ENCODE measurements at regions not wholly inside any gene's neighbourhood (a gene's known extent, or its start where the extent isn't known, plus 50 kb on each side); places are given as distances from the start of the nearest gene placed in this dataset.

- peak; percentile 79 for DNase-seq (ENCODE audit: low spot score)
- ATAC-seq, result peak; percentile 75 to 90
- no peaks in the 10 kb centered on the region for H3K27me3 Mint-ChIP-seq
- H3K9me3 Mint-ChIP-seq, result no peaks in the 10 kb centered on the region
- H3K36me3 Mint-ChIP-seq, result peaks cover 26% of the 10 kb centered on the region
- peaks cover 73 to 83% of the 10 kb centered on the region in 2 donors for H3K4me1 Mint-ChIP-seq (ENCODE audit: low read depth in 2 of 2)
- peak overlapping the region; percentile 93 to 99 for H3K27ac Mint-ChIP-seq
- peak overlapping the region; percentile 72 for H3K4me3 Mint-ChIP-seq
Observed at GRCh38 chr7:41870461-41871138, 167.7 kb upstream of the INHBA start.

GRCh38 chr7:41869997-41870396 lies 167.1 kb upstream of the INHBA start:
- Mint-ChIP-seq H3K27ac (peak overlapping the region; percentile 93 to 99), H3K4me1 (ENCODE audit: low read depth in 2 of 2) (peaks cover 71 to 77% of the 10 kb centered on the region in 2 donors), H3K9me3 (no peaks in the 10 kb centered on the region), H3K4me3 (peak overlapping the region; percentile 72), H3K27me3 (no peaks in the 10 kb centered on the region), H3K36me3 (peaks cover 23% of the 10 kb centered on the region)
- DNase-seq (ENCODE audit: low spot score), result peak; percentile 67
- ATAC-seq, result peak; percentile 77 to 86

DNA sequence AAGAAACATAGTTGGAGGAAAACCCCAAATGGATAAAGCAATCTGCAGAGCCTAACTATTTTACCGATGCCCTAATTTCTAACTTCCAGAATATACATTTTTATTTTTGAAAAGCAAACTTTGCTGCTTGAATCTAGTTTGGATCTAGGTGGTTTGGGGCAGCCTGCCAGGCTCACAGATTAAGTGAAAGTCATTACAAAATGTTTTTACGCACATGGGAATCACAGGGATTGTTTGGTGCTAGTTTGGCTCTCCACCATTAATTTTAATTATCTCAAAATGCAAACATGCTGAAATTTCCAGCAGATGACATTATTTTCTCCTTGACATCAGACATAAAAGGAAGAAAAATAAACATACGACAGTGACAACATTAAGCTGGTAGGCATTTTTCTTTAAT lies 166.7 kb upstream of the INHBA start:
- H3K4me3 Mint-ChIP-seq, result peak overlapping the region; percentile 72
- H3K4me1 Mint-ChIP-seq (ENCODE audit: low read depth in 2 of 2), result peaks cover 68 to 73% of the 10 kb centered on the region in 2 donors
- H3K27me3 Mint-ChIP-seq, result no peaks in the 10 kb centered on the region
- no peak for DNase-seq (ENCODE audit: low spot score)
- H3K36me3 Mint-ChIP-seq, result peaks cover 23% of the 10 kb centered on the region
- no peaks in the 10 kb centered on the region for H3K9me3 Mint-ChIP-seq
- H3K27ac Mint-ChIP-seq, result peak overlapping the region; percentile 93 to 99
- ATAC-seq, result no peak

GRCh38 chr7:41869091-41869490 lies 166.2 kb upstream of the INHBA start:
- peak overlapping the region; percentile 72 for H3K4me3 Mint-ChIP-seq
- ATAC-seq (peak; percentile 48 to 72), DNase-seq (ENCODE audit: low spot score) (no peak)
- no peaks in the 10 kb centered on the region for H3K27me3 Mint-ChIP-seq
- H3K9me3 Mint-ChIP-seq, result no peaks in the 10 kb centered on the region
- peaks cover 63 to 68% of the 10 kb centered on the region in 2 donors for H3K4me1 Mint-ChIP-seq (ENCODE audit: low read depth in 2 of 2)
- H3K27ac Mint-ChIP-seq, result peak overlapping the region; percentile 93 to 99
- peaks cover 25% of the 10 kb centered on the region for H3K36me3 Mint-ChIP-seq

DNA sequence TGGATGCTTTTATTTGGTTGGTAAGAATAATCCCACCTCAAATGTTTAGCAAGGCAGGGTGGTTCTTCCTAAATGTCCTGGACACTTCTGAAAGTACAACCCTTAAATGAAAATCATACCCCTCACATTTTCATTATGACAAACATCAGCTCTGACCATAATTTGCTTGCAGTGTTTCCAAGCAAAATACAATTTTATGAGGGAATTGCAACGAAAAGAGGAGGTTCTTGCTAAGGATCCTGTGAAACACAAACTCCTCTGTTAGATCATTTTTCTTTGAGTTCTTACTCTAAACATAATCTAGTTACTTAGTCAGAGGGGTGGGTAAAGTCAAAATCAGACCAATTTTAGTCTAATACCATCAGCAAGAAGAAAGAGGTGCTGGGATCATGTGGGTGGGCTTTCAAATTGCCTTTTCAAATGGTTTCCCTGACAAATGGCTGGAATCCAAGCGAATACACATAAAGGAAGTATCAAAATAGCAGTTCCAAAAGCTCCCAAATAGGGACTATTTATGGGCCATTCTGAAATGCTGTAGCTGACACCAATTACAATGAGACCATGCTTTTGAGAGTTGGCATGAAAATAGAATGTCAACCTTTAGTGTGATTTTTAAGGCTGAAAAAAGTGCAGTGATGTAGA lies 164.9 kb upstream of the INHBA start:
- ATAC-seq (no peak), DNase-seq (ENCODE audit: low spot score) (no peak)
- Mint-ChIP-seq H3K36me3 (peaks cover 28% of the 10 kb centered on the region), H3K27ac (peak overlapping the region; percentile 93 to 99), H3K4me1 (ENCODE audit: low read depth in 2 of 2) (peaks cover 52 to 55% of the 10 kb centered on the region in 2 donors), H3K9me3 (no peaks in the 10 kb centered on the region), H3K4me3 (no peak overlapping the region), H3K27me3 (no peaks in the 10 kb centered on the region)

DNA sequence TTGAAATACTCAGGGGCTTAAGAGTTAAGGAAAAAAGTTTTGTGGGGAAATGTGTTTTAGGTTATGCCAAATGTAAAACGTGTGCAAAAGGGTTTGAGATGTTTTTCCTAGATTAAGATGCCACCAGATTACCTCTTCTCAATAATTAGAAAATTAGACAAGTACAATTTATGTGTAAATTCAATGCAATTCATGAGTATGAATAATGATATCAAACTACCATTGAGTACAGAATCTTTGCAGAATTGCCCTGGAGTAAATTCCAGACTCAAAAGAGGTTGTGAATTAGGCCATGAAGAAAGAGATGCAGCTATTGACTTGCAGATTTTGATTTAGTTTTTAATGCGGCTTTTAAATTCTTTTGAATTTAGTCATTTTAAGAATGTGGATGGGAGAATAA lies 159.4 kb upstream of the INHBA start:
- Mint-ChIP-seq H3K4me3 (no peak overlapping the region), H3K36me3 (peaks cover 15% of the 10 kb centered on the region), H3K9me3 (peaks cover 3% of the 10 kb centered on the region), H3K27me3 (no peaks in the 10 kb centered on the region), H3K27ac (no peak overlapping the region), H3K4me1 (ENCODE audit: low read depth in 2 of 2) (peaks cover 9 to 12% of the 10 kb centered on the region in 2 donors)
- ATAC-seq (no peak), DNase-seq (ENCODE audit: low spot score) (no peak)

GRCh38 chr7:41861642-41862041 lies 158.8 kb upstream of the INHBA start:
- H3K4me1 Mint-ChIP-seq (ENCODE audit: low read depth in 2 of 2), result peaks cover 9 to 11% of the 10 kb centered on the region in 2 donors
- no peak overlapping the region for H3K4me3 Mint-ChIP-seq
- H3K36me3 Mint-ChIP-seq, result peaks cover 13% of the 10 kb centered on the region
- no peak for DNase-seq (ENCODE audit: low spot score)
- H3K27me3 Mint-ChIP-seq, result no peaks in the 10 kb centered on the region
- no peak overlapping the region for H3K27ac Mint-ChIP-seq
- no peak for ATAC-seq
- H3K9me3 Mint-ChIP-seq, result peaks cover 3% of the 10 kb centered on the region

DNA sequence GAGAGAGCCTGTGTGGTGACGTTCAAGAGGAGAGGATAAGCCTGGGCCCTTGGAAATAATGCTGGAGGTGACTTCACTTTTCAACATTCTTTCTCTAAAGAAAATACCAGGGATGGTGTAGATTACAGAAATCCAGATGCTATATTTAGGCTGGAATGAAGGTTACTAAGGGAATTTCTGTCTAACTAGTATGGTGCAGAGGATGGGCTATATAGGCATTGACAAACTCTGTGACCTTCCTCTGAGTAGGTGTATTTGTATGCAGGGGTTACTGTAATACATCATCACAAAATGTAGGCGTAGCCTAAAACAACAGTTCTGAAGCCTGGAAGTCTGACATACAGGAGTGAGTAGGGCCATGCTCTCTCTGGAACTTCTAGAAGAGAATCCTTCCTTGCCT lies 155.3 kb upstream of the INHBA start:
- DNase-seq (ENCODE audit: low spot score) (no peak), ATAC-seq (no peak)
- H3K36me3 Mint-ChIP-seq, result peaks cover 8% of the 10 kb centered on the region
- H3K4me1 Mint-ChIP-seq (ENCODE audit: low read depth in 2 of 2), result peaks cover 9 to 16% of the 10 kb centered on the region in 2 donors
- peaks cover 0 to 11% of the 10 kb centered on the region in 2 donors for H3K27me3 Mint-ChIP-seq
- H3K27ac Mint-ChIP-seq, result no peak overlapping the region
- H3K4me3 Mint-ChIP-seq, result no peak overlapping the region
- H3K9me3 Mint-ChIP-seq, result peaks cover 3% of the 10 kb centered on the region

DNA sequence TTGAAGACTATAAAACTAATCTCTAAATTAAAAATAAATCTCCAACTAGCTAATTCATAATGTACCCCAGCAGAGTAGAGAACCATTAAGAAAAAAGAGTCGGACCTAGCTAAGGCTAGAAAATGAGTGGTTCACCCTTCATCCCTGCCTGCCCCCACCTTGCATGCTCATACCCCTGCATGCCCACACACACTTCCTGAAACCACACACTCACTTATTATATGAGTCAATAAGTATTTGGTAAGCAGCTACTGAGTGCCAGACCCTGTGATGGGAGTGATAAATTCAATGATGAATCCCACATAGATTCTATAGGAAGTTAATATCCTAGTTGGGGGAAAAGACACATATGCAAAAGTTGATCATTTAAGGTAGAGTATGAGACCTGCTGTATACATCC lies 152.9 kb upstream of the INHBA start:
- Mint-ChIP-seq H3K4me3 (no peak overlapping the region), H3K4me1 (ENCODE audit: low read depth in 2 of 2) (peaks cover 9 to 19% of the 10 kb centered on the region in 2 donors), H3K9me3 (peaks cover 9% of the 10 kb centered on the region), H3K36me3 (peaks cover 8% of the 10 kb centered on the region), H3K27me3 (peaks cover 3 to 11% of the 10 kb centered on the region in 2 donors), H3K27ac (peak overlapping the region in 1 of 2 donors; percentile 64)
- ATAC-seq, result peak in 1 of 2 donors; percentile 59
- DNase-seq (ENCODE audit: low spot score), result no peak

DNA sequence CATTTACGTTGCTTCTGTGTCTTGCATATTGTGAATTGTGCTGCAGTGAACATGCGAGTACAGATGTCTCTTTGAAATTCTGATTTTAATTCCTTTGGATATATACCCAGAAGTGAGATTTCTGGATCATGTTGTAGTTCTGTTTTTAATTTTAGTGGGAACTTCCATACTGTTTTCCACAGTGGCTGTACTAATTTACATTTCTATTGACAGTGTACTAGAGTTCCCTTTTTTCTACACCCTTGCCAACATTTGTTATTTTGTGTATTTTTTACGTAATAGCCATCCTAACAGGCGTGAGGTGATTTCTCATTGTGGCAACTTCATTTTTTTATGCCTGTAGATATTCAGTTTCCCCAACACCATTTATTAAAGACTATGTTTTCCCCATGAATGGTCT lies 144.7 kb upstream of the INHBA start:
- ATAC-seq (no peak), DNase-seq (ENCODE audit: low spot score) (no peak)
- Mint-ChIP-seq H3K36me3 (peaks cover 13% of the 10 kb centered on the region), H3K4me1 (ENCODE audit: low read depth in 2 of 2) (peaks cover 8 to 10% of the 10 kb centered on the region in 2 donors), H3K27ac (no peak overlapping the region), H3K27me3 (peaks cover 0 to 6% of the 10 kb centered on the region in 2 donors), H3K4me3 (no peak overlapping the region), H3K9me3 (peaks cover 9% of the 10 kb centered on the region)

DNA sequence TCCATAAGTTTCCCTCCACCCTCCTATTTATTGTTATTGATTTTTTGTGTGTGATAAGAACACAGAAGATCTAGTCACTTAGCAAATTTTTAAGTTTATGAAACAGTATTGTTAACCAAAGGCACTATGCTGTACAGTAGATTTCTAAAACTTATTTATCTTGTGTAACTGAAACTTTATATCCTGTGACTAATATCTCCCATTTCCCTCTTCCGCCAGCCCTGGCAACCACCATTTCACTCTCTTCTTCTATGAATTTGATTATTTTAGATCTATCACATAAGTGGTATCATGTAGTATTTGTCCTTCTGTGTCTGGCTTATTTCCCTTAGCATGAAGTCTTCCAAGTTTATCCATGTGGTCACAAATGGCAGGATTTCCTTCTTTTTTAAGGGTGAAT lies 144.3 kb upstream of the INHBA start:
- H3K27ac Mint-ChIP-seq, result no peak overlapping the region
- DNase-seq (ENCODE audit: low spot score) (no peak), ATAC-seq (no peak)
- no peak overlapping the region for H3K4me3 Mint-ChIP-seq
- H3K27me3 Mint-ChIP-seq, result peaks cover 0 to 6% of the 10 kb centered on the region in 2 donors
- H3K9me3 Mint-ChIP-seq, result peaks cover 9% of the 10 kb centered on the region
- H3K36me3 Mint-ChIP-seq, result peaks cover 13% of the 10 kb centered on the region
- peaks cover 8 to 10% of the 10 kb centered on the region in 2 donors for H3K4me1 Mint-ChIP-seq (ENCODE audit: low read depth in 2 of 2)

DNA sequence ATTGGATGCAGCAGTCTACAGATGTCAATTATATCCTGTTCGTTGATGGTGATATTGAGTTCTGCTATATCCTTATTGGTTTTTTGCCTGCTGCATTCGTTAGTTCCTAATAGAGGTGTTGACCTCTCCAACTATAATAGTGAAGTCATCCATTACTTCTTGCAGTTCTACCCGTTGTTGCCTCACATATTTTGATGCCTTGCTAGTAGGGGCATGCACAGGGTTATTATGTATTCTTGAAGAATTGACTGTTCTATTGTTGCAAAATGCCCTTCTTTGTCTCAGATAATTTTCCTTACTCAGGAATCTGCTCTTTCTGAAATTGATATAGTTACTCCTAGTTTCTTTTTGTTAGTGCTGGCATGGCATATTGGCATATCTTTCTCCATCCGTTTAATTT lies 140.1 kb upstream of the INHBA start:
- Mint-ChIP-seq H3K4me1 (ENCODE audit: low read depth in 2 of 2) (peaks cover 3 to 12% of the 10 kb centered on the region in 2 donors), H3K9me3 (peaks cover 8% of the 10 kb centered on the region), H3K27me3 (no peaks in the 10 kb centered on the region), H3K27ac (no peak overlapping the region), H3K36me3 (peaks cover 9% of the 10 kb centered on the region), H3K4me3 (no peak overlapping the region)
- DNase-seq (ENCODE audit: low spot score) (no peak), ATAC-seq (no peak)

DNA sequence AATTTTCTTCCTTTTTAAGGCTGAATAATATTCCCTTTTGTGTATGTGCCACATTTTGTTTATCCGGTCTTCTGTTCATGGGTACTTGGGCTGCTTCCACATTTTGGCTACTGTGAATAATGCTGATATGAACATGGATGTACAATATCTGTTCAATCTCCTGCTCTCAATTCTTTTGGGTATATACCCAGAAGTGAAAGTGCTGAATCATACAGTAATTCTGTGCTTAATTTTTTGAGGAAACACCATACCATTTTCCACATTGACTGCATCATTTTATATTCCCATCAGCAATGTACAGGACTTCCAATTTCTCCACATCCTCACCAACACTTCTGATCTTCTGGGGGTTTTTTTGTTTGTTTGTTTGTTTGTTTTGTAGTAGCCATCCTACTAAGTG lies 135.0 kb upstream of the INHBA start:
- Mint-ChIP-seq H3K4me3 (no peak overlapping the region), H3K4me1 (ENCODE audit: low read depth in 2 of 2) (peaks cover 0 to 12% of the 10 kb centered on the region in 2 donors), H3K27ac (no peak overlapping the region), H3K9me3 (peaks cover 11% of the 10 kb centered on the region), H3K36me3 (peaks cover 4% of the 10 kb centered on the region), H3K27me3 (no peaks in the 10 kb centered on the region)
- ATAC-seq (no peak), DNase-seq (ENCODE audit: low spot score) (no peak)

DNA sequence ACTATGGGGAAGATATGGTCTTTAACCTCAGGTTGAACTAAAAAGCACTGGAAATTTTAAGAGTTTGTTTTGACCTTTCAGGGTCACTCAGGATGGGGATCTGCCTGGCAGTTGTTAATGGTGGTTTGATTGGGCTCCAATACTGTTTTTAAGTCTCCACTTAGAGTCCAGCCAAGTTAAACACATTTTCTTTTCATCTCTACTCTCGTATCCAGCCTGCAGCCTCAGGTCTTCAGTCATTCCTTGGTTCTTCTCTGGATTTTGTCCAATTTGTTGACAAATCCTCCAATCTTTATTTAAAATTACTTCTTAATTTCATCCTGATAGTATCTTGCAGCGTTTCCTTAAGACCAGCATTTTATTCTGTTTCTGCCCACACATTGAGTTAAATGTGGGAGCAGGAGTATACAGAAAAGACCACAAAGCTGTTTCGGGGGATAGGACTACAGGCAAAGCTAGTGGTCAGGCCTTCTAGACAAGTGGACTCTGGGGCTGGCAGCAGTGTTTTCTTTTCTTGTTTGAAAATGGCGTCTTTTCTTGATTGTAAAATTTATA lies 133.2 kb upstream of the INHBA start:
- H3K4me3 Mint-ChIP-seq, result no peak overlapping the region
- H3K36me3 Mint-ChIP-seq, result peaks cover 14% of the 10 kb centered on the region
- no peak overlapping the region for H3K27ac Mint-ChIP-seq
- no peaks in the 10 kb centered on the region for H3K27me3 Mint-ChIP-seq
- ATAC-seq (no peak), DNase-seq (ENCODE audit: low spot score) (no peak)
- H3K9me3 Mint-ChIP-seq, result peaks cover 16% of the 10 kb centered on the region
- H3K4me1 Mint-ChIP-seq (ENCODE audit: low read depth in 2 of 2), result peaks cover 5 to 21% of the 10 kb centered on the region in 2 donors
